GM18519 (cell line): ENCODE measurements at regions not wholly inside any gene's neighbourhood (a gene's known extent, or its start where the extent isn't known, plus 50 kb on each side); places are given as distances from the start of the nearest gene placed in this dataset.

Source experiments
- ATAC-seq: cut with Tn5 transposase; IDR thresholded peaks from one replicate; pipeline ENCODE4 v1.9.1; 2021; ENCODE audit warnings: mild to moderate bottlenecking, moderate library complexity; ENCODE audit not compliant: unreplicated experiment, low FRiP score

DNA sequence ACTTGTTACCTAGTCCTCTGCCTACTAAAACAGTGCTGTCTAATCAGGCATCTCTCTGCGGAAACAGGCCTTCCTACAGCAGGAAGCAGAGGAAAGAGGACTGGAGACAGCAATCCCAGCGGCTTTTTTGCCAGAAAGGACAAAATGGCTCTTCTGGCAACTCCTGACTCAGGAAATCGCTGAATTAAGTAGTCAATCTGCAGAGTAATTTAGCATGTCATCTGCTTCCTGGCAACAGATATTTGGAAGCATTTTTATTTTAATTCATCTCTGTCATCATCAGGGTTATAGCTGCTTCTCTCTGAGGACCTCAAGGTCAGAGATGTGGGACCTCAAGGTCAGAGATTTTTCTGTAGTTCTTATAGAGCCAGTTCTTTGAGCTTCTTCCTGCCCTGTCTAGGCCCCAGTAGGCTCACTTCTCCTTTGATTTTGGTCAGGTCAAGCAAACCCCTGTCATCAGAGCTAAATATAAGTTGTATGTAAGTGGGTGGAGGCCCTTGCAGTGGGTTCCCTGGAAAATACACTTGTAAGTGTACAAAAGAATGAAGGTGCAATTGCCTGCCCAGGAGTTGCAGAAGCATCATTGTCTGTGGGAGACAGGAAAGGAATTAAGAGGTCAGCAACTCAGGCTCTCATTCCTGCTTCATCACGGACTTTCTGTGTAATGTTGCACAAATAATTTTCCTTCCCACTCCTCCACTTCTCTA lies 229.4 kb downstream of the ALDH8A1 start:
- no peak for ATAC-seq

DNA sequence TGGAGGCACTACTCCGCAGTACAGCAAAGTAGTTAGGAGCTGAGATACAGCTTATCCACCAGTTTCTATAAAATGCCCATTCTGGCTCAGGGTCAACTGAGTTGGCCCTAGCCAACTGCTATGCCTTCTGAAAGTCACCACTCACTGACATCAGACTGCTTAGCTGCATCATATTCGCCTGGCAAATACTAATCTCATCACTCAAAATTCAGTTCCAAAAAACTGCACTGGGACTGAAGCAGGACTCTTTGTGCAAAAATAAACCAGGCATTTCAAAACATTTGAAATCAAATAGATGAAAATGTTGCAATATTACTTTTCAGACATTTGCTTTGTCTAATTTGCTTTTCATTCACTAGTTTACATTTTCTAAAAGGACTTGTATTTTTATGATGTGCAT lies 230.0 kb downstream of the ALDH8A1 start:
- ATAC-seq = no peak

DNA sequence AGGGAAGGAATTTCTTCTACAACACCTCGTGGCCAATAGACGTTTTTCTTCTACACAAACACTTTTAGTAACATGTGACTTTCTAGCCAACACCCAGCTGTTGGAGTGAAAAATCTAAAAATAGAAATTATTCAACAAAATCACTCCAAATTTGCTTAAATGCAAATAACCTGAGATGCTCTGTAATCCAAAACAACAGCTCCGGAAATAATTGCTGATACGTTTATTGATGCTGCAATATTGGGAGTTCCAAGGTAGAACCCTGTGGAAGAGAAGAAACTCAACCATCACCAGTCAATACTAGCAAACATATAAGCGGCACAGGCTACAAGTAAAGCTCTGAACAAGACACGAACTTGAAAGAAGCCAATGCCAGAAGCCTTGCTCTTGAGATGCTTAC lies 230.6 kb downstream of the ALDH8A1 start:
- ATAC-seq = no peak

DNA sequence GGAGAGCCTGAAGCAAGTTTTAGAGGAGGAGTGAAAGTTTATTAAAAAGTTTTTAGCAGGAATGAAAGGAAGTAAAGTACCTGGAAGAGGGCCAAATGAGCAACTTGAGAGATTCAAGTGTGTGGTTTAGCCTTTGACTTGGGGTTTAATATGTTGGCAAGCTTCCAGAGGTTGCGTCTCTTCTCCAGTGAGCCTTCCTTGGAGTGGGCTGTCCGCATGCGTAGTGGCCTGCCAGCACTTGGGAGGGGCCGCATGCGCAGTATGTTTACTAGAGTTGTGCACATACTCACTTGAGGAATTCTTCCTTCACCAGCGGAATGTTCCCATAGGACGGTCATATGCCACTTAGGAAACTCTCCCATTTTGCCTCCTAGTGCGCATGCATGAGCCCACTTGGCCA lies 235.2 kb downstream of the ALDH8A1 start:
- no peak for ATAC-seq

DNA sequence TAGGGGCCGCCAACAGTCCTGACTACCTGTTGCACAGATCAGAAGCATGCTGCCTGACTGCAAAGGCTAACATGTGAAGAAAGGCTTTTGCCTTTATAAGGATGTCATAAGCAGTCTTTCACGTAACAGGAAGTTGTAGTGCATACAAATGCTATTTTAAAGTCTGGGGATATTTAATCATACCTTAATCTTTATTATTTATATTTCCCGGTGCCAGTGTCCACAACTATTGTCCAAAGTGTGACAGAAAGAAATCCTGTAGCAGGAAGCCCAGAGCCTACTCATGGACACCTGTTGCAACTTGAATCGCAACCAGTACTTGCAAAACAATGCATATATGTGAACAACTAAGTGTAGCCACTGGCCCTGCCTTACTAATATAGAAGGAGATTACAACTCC lies 235.8 kb downstream of the ALDH8A1 start:
- no peak for ATAC-seq

DNA sequence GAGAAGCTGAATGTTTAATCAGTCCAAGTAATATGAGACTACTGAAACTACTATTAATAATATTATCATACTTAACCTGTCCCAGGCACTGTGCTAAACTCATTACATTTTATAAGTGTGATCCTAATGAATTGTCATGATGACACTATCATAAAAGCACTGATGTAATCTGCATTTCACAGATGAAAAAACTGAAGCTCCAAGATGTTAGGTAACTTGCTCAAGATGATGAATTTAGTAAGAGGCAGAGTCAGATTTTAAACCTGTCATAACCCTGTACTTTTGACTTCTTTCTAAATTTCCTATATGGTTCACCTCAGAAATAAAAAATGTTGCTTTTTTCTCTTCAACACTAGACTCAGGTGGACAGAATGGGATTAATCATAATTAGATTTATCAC lies 237.6 kb downstream of the ALDH8A1 start:
- no peak for ATAC-seq

DNA sequence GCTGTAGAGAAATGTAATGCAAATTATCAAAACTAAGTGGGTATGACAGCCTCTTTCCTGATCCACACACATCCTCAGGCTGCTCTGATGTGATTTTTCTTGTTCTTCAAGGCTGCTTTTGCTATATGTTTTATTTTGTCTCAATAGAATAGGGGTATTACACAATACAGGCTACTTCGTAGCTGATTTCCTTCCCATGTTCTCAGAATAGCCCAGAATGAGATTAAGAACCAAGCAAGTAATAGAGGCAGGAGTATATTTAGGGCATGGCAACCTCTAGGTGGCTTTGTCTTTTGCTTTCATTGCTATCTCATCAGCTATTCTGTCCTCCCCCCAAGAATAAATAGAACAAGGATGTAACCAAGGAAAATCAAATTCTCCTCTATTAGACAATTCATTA lies 241.8 kb downstream of the ALDH8A1 start:
- no peak for ATAC-seq

DNA sequence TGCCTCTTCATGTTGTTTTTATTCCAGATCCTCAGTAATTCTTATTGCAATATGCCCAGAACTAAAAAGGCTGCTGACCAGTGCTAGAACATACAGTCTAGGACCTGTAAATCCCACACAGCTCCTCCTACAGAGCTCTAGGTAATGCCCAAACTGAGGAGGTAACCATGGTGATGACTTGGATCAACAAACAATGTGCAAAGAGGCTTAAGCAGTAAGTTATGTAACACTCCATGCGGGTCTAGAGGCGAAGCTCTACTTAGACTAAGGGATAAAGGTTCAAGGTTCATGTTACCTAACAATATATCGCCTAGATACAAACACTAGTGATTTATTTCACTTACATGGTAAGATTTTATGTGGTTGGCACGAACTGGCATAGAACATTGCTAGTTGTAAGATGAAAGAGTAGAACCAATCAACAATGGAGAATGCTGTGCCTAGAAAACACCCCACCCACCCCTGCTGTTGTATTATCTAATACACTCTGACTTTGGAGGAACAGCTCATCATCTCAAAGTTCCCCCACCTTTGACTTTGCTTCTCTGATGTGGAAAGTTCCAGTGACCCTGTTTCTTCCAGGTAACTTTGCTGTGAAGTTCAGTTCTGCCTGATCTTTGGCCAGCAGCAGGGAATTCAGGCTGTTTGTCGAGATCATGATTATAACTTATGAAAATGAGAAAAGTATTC lies 242.4 kb downstream of the ALDH8A1 start:
- ATAC-seq = no peak

DNA sequence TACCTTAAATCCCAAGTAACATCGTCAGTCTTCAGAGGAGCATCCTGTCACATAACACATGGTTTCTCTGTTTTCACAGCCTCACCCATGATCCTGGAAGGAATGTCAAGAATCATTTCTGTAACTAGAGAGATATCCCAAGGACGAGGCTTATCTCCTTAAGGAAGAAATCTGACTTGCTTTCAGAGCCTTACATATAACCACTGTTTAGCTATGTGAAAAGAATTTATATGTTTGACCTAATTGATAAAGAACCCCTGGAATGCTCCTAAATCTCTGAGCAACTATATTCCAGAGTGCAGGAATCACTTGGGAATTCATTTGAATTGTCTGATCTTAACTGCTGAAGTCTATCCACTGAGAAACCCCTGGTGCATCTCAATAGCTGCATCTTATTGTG lies 243.1 kb downstream of the ALDH8A1 start:
- no peak for ATAC-seq

DNA sequence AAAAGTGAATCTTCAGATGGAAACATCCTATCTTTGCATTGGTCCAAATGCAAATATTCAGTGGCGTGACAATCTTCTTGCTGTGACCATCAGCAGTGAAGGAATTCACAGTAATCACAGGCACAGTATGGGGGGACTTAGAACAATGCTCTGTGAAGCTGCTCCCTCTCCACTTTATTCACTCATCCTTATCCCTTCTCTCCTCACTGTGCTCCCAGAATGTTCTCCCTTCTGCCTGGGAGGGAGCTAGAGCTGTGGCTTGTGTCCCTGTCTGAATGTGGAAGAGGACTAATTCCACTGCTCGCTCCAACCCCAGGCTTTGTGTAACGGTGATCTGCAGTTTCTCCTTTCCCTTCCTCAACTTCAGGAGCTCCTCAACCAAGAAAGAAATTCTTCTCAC lies 243.7 kb downstream of the ALDH8A1 start:
- no peak for ATAC-seq

DNA sequence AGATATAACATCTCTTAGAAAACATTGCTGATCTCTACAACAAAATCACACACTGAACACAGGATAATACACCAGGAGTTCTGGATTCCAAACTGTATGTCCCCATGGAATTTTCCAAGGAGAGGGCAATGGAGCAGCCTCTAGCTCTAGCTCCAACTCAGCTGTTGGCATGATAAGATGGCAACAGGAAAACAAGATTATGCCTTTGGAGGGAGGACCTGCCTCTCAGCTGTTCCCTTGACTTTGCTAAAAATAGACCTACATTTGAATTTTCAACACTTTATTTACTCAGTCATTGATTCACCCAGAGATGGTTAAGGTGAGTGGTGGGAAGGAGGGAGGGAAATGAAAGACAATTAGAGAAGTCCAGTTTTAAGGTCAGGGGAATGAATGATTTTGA lies 246.7 kb downstream of the ALDH8A1 start:
- no peak for ATAC-seq

DNA sequence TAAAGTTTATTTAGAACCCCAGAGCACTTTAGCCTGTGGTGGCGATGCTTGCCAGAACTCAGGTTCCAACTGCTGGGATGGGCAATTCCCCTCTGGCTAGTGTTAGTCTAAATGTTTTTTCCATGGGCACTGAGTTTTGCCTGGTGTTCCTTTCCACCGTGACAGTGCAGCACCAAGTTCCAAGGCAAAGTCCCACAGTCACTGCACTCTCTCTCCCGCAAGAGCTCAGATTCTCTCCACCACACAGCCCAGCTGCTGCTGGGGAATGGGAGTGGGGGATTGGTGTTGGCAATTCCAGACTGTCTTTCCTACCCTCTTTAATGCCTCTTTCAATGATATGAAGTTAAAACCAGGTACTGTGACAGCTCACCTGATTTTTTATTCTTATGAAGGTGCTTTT lies 247.6 kb downstream of the ALDH8A1 start:
- no peak for ATAC-seq

DNA sequence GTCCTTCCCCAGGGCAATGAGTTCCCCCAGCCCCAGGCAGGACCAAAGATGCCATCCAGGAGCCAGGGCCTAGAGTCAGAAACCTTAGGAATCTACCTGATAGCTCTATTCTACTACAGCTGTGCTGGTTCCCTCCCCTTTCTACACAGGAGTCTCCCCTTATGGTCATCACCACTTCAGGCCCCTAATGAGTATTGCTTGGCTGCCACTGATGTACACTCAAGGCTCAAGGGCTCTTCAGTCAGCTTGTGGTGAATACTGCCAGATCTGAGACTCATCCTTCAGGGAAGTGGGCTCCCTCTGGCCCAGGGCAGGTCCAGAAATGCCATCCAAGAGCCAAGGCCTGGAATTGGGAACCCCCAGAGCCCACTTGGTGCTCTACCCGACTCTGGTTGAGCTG lies 248.6 kb downstream of the ALDH8A1 start:
- no peak for ATAC-seq

DNA sequence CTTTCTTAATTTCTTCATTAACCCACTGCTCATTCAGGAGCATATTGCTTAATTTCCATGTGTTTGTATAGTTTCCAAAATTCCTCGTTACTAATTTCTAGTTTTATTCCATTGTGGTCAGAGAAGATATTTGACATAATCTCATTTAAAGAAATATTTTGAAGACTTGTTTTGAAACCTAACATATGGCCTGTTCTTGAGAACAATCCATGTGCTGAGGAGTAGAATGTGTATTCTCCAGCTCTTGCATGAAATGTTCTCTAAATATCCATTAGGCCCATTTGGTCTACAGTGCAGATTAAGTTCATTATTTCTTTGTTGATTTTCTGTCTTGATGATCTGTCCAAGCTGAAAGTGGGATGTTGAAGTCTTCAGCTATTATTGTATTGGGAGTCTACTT lies 251.7 kb downstream of the ALDH8A1 start:
- ATAC-seq = no peak

DNA sequence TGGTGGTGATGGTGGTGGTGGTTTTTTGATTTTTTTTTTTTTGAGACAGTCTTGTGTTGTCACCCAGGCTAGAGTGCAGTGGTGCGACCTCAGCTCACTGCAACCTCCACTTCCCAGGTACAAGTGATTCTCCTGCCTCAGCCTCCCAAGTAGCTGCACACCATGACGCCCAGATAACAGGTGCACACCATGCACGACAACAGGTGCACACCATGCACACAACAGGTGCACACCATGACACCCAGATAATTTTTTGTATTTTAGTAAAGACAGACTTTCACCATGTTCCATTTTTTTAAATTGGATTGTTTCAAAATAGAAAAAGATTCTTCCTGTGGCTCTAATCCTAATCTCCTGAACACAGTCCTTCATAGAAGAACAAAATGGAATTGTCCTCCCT lies 257.9 kb downstream of the ALDH8A1 start:
- ATAC-seq = no peak

DNA sequence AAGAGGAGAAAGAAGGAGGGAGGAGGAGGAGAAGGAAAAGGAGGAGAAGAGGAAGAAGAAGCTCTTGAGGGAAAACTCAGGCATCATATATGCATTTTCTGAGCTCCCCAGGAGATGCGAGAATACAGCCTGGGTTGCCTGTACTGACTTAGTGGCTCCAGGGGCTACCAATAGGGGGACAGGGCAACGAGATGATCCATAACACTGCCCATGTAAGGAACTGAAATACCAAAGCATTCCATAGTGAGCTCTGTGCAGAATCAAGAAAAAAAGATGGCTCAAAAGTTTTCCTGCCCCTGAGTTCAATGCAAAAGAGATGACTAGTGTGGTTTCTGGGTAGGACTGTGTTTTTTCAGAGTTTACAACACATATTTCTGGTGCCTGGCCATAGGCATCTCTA lies 258.7 kb downstream of the ALDH8A1 start:
- no peak for ATAC-seq

DNA sequence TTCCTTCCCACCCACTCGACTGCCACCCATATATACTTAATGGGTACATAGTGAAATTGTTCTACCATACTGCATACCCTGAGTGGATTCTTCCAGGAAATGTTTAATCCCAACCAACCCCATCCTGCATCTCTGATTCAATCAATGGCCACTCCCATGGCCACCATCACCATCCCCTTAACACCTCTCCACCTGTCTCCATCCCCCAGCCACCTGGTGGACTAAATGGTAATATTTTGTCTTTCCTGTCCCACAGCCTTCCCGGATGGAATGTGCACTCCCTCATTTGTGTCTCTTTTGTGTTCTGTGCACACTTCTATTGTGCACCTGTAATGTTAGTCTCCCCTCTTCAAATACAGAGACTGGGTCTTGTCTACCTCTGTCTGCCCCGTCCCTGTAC lies 259.9 kb downstream of the ALDH8A1 start:
- no peak for ATAC-seq

DNA sequence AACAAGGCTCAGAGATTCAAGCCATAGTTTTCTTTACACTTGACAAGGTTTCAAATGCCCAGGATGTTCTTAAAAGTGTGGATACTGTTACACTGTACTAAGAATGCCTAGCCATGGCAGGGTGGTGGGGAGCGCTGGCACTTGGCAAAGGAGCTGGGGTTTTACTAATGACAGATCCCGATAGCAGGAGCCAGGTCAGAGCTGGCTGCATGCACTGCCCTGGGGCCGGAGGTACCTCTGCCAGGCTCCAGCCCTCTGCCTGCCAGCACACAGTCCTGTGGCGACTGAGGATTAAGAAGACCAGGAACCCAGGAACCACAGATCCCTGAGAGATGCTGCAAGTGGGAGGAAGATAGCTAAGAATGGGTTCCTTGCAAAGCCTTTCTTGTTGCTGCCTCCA lies 260.3 kb downstream of the ALDH8A1 start:
- no peak for ATAC-seq

DNA sequence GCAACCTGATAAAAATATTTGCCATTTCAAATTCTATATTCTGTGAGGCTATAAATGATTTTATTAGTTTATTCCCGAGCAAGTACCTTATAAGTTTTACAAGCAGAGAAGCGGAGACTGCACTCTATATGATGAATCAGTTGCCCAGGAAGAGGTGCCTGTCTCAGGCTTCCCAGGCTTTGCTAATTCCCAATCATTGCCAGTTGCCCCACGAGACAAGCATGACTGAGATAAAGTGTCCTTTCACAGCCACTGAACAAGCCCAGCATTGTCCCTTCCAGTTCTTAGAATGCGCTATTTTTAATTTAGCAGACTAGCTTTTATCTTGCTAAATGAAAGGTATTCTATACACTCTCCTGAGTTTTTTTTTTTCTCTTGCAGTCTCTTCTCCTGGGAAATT lies 260.7 kb downstream of the ALDH8A1 start:
- ATAC-seq = no peak

DNA sequence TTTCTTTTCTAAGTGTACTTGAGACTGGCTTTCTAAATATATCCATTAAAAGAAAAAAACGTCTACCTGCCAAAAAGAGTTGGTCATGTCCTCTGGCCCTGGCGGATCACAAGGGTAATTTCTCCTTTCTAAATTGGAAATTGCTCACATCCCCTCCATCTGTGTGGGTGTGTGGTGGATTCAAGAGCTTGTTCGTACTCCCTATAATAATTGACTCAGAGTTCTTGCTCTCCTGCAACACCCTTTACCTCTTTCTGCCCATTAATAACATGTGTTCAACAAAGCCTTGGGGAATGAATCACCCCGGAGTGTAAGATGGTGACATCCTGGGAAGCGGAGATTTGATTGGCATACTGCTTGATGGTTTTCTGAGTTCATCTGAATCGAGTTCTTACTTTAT lies 263.8 kb downstream of the ALDH8A1 start:
- no peak for ATAC-seq

DNA sequence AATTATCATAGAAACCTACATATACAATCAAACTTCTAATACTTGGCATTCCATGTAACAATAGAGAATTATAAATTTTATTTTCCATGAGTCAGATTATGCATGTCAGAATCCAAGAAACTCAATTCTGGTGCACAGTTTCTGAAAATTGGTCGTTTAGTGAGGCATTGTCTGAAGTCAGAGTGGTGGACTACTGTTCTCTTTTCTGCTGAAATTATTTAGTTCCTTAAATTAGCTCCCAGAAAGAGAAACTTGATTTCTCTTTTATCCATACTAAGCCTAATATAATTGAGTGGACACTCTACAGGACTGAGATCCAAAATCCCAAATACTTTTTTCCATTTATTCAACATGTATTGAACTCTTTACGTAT lies 265.5 kb downstream of the ALDH8A1 start:
- no peak for ATAC-seq

DNA sequence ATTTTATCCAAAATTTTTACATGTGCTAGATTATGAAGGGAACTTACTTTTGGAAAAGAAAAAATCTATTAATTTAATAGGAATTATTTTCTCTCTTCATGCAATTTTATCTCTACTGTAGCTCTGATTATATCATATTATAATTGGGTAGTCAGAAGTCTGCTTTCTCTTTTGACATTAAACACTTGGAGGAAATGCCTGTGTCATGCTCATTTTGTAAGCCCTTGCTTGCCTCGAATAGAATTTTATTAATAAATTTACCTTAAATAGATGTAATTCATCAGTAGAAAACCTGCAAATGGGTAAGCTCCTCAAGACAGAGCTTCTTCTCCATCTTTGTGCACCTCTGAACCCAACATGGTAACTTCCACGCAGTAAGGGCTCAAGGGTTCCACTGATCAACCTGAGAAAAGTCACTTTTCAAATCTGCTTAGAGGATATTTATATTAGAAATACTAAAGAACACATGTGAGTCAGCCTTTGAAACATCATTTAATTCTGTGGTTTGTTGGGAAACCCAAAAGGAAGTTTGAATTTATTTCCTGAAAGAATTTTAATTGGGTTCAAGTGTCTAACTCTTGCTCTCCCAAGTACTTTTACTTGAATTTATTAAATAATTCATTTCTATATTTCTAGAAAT lies 266.0 kb downstream of the ALDH8A1 start:
- no peak for ATAC-seq
